HG03097 (cell line): ENCODE measurements at regions not wholly inside any gene's neighbourhood (a gene's known extent, or its start where the extent isn't known, plus 50 kb on each side); places are given as distances from the start of the nearest gene placed in this dataset.
"Not testable (repeated sequence)": the region's sequence is repeated elsewhere in the genome, so short reads cannot be mapped to it uniquely, and the experiment has no call there.

ENCODE experiments used
- ATAC-seq: cut with Tn5 transposase; IDR thresholded peaks from one replicate; pipeline ENCODE4 v1.9.1; 2021; ENCODE audit not compliant: unreplicated experiment, low FRiP score

GRCh38 chr7:12826079-12826478 is 138.6 kb downstream of the ARL4A start:
- ATAC-seq: no peak

DNA sequence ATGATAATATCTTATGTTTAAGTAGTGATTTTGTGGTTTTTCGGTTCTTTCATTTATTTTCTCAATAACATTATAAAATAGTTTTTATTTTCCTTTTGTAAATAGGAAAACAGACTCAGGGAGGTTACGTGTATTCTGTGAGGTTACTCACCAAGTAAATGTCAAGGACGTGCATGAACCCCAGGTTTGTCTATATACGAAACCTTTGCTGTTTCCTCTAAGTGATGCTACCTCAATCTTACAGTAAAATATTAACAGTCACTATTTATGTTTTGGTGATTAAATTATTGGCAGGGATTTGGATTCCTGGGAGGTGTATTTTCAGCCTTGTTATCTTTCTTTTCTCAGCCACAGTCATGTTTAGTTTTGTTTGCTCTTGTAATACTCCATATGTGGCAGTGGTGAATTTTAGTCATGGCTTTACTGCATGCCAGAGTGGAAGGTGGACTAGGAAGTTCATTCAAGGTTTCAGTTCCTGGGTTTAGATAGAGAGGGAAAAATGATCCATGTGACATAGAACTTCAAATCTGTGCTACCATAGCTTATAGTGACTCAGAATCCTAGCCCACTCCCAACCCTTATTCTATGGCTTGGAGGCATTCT is 139.9 kb downstream of the ARL4A start:
- ATAC-seq: no peak

- ATAC-seq: no peak
These were observed 140.5 kb downstream of the ARL4A start for GRCh38 chr7:12827920-12828319.

DNA sequence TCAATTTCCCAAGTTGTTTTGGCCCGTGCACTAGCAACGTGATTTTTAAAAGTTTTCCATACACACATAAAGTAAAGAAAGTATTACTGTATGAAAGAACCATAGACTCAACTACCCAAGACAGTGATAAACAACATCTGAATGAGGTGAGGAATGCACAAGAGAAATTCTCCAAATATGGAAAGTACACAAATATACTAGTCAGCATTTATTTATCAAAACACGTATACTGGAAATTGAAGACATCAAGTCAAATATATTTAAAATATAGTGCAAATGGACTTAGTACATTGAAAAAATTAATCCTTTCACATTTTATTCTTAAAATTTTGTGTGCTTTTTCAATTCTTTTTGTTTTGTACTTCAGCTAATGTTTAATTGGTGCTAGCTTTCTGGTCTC is 143.6 kb downstream of the ARL4A start:
- no peak for ATAC-seq

GRCh38 chr7:12833829-12834228 is 146.4 kb downstream of the ARL4A start:
- no peak for ATAC-seq

- ATAC-seq: no peak
These were observed 147.3 kb downstream of the ARL4A start for GRCh38 chr7:12834782-12835181.

DNA sequence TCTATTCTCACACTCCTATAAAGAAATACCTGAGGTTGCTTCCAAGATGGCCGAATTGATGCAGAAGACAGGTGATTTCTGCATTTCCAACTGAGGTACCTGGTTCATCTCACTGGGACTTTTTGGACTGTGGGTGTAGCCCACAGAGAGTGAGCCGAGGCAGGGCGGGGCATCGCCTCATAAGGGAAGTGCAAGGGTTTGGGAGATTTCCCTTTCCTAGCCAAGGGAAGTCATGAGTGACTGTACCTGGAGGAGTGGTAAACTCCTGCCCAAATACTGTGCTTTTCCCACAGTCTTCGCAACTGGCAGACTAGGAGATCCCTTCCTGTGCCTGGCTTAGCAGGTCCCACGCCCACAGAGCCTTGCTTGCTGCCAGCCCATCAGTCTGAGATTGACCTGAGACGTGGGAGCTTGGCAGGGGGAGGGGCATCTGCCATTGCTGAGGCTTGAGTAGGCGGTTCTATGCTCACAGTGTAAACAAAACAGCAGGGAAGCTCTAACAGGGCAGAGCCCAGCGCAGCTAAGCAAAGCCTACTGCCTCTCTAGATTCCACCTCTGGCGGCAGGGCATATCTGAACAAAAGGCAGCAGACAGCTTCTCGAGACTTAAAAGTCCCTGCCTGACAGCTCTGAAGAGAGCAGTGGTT is 152.2 kb downstream of the ARL4A start:
- ATAC-seq: no peak

DNA sequence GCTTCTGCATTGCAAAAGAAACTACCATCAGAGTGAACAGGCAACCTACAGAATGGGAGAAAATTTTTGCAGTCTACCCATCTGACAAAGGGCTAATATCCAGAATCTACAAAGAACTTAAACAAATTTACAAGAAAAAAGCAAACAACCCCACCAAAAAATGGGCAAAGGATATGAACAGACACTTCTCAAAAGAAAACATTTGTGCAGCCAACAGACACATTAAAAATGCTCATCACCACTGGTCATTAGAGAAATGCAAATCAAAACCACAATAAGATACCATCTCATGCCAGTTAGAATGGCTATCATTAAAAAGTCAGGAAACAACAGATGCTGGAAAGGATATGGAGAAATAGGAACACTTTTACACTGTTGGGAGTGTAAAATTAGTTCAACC is 157.3 kb downstream of the ARL4A start:
- ATAC-seq: not testable (repeated sequence)

GRCh38 chr7:12847001-12847400 is 159.6 kb downstream of the ARL4A start:
- ATAC-seq: no peak

GRCh38 chr7:12851142-12851541 is 163.7 kb downstream of the ARL4A start:
- ATAC-seq: no peak

DNA sequence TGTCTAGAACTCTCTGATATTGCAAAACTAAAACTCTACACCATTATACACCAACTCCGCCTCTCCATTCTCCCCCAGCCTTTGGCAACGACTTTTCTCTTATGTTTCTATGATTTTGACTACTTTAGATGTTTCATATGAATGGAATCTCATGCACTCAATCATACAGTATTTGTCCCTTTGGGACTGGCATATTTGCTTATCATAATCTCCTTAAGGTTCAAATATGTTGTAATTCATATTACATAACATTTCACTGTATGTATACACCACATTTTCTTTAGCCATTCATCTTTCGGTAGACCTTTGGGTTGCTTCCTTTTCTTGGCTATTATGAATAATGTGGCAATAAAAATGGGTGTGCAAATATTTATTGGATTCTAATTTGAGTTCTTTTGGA is 164.4 kb downstream of the ARL4A start:
- no peak for ATAC-seq

DNA sequence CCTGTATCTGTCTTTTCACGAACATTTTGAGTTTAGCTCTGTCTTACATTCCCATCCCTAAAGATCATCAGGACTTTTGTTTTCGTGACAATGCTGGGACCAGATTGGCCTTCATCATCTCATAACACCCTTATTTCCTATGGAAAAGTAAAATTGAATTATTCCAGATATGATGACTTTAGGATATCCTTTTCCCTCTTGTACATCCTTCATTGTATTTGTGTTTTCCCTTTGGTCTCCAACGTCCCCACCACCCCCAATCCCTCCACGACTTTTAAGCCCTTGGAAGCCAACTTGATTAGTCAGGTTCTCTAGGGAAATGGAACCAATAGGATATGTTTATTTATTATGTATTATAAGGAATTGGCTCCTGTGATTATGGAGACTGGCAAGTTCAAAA is 167.6 kb downstream of the ARL4A start:
- ATAC-seq: no peak

DNA sequence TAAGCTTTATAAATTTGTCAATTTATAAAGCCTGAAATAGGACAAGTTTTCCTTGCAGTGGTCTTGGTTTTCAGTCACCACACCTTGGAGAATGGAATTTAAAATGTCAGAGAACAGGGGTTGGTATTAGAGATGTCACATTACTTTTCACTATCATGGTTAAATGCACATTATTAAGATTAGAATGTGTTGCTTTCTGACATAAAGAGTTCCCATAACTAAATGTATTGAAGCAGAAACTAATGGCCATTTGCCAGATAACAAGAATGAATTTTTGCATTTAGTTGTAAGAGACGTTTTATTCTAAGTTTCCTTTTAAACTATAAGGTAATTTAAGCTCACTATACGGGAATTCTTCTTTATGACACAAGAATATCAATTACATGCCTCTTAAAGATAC is 172.3 kb downstream of the ARL4A start:
- no peak for ATAC-seq

- ATAC-seq: no peak
These were observed 173.6 kb downstream of the ARL4A start for GRCh38 chr7:12861070-12861469.

GRCh38 chr7:12862146-12862545 is 174.7 kb downstream of the ARL4A start:
- ATAC-seq: no peak

DNA sequence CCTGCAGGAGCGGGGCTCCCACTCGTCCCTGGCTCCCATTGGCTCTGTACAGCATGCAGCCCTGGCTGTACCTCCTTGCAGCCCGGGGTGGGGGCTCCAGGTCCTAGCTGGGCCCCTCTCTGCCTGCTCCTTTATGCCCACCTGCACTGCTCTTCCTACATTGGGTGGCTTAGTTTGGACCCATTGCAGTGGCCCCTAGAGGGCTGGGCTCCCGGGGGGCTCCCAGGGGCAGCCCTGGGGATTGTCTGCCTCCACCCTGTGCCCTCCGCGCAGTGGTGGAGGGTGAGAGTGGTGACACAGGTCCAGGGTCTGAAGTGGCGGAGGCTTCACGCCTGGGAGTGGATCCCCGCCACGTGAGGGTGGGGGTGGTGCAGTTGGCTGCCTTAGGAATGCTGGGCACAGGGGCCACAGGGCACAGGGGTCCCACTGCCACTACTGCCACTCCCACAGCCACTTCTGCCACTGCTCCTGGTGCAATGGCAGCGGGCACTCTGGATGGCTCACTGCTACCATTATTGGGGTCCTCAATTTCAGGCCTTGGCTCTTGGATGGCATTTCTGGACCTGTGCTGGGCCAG is 177.1 kb downstream of the ARL4A start:
- ATAC-seq: no peak

DNA sequence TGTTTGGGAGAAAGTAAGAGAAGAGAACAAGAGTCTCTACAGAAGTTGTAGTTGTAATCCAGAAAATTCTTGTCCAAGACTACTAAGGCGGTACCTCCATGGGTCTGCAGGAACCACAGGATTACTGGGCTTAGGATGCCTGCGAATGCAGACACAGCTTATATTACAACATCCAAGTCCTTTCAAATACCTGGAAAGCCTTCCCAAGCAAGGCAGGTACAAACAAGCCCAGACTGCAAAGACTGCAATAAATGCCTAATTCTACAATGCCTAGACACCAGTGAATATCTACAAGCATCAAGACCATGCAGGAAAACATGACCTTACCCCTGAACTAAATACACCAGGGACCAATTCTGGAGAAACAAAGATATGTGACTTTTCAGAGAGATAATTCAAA is 178.2 kb downstream of the ARL4A start:
- ATAC-seq: no peak

DNA sequence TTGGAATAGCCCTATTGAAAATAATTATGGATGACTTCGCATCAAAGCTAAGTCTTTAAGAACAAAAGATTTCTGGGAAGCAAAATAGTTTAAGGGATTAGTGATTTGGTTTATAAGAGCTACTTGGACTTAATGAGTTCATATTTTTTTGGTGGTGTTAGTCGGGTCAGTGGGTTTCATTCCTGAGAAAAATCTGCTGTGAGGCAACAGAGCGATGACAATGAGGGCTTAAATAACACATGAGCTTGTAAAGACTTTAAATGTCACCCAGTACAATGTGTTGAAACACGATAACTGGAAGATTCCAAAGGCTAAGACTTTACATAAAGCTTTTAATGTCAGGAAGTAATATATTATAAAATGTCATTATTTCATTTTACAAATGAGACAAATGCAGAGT is 178.8 kb downstream of the ARL4A start:
- ATAC-seq: no peak

DNA sequence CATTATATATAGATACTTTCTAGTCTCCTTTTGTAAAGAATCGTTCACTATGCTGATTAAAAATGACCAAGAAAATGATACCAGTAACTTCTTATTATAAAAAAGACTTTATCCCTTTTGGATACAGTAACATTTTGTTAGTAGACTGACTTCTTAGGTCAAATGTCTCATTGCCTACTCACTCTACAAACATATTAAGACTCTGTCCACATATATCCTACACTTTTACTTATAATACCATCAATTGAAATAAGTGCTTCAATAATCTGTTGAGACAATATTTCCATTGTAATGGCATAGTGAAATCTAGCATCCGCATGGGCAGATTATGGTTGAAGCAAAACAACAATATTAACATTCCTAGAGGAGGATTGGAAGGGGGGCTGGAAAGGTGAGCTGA is 180.6 kb downstream of the ARL4A start:
- no peak for ATAC-seq

DNA sequence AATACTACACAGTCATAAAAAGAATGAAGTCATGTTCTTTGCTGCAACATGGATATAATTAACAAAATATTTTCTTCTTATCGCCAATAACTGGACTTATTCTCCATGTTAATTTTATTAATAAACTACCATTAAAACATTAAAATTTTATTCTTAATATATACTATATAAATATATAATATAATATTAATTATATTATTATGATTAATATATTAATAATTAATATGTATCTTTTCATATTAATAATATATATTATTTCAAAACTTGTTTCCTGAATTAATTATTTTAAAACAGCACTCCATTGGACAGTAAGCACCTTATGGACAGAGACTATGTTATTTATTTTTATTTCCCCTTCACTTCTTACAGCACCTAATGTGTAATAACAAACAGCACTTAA is 182.8 kb downstream of the ARL4A start:
- no peak for ATAC-seq

GRCh38 chr7:12872487-12872886 is 185.1 kb downstream of the ARL4A start:
- no peak for ATAC-seq

DNA sequence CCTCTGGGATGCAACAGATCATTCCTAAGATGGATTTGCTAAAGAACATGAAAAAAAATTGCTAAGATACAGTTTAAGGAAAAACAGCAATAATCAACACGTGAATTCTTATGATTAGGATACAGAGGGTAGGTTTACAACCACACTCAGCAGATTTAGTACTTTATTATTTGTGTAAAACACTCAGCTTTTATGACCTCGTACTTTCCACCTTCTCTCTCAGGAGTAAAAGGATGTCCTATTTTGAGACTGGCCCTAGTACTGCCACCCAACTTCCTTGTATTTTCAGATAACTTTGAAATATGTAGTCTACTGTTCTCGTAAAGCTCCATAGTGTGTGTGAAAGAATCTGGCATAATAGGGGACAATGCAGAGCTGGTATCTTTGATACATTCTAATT is 186.1 kb downstream of the ARL4A start:
- ATAC-seq: no peak
